Keratinocyte (primary cell): ENCODE measurements at regions not wholly inside any gene's neighbourhood (a gene's known extent, or its start where the extent isn't known, plus 50 kb on each side); places are given as distances from the start of the nearest gene placed in this dataset.

Experiments used
- DNase-seq: peaks from one replicate; pipeline ENCODE4 v3.0.0-alpha.2; 2011; ENCODE audit warnings: low read depth, missing footprints, low spot score
- FAIRE-seq: peaks from 2 replicates; lab custom pipeline; 2011; peaks lifted over from hg19 to GRCh38; lab: Jason Lieb, UNC
- H2AFZ ChIP-seq: 2 replicates; pipeline ENCODE4 v1.6.0; 2012; ENCODE audit warnings: low read length, control low read depth, inconsistent platforms; ENCODE audit not compliant: control insufficient read depth
- H3K27ac ChIP-seq: 2 replicates; pipeline ENCODE4 v1.5.1; 2011; ENCODE audit warnings: low read length; ENCODE audit not compliant: control insufficient read depth, insufficient read depth
- H3K27me3 ChIP-seq: 3 replicates; pipeline ENCODE4 v1.6.0; 2011; ENCODE audit warnings: low read length; ENCODE audit not compliant: control insufficient read depth, insufficient read depth; ENCODE audit errors: extremely low read depth
- H3K36me3 ChIP-seq, 2 experiments: 2 replicates in 1 of 2; 3 replicates in 1 of 2; pipeline ENCODE4 v1.5.1; 2011; ENCODE audit warnings: low read length in 2 of 2, mild to moderate bottlenecking in 1 of 2; ENCODE audit not compliant: control insufficient read depth in 2 of 2, insufficient read depth in 2 of 2; ENCODE audit errors: extremely low read depth in 1 of 2
- H3K4me1 ChIP-seq: 3 replicates; pipeline ENCODE4 v1.5.1; 2011; ENCODE audit warnings: low read length; ENCODE audit not compliant: control insufficient read depth, insufficient read depth; ENCODE audit errors: extremely low read depth
- H3K4me2 ChIP-seq: 3 replicates; pipeline ENCODE4 v1.6.0; 2011; ENCODE audit warnings: low read depth, low read length; ENCODE audit not compliant: control insufficient read depth, insufficient read depth; ENCODE audit errors: extremely low read depth
- H3K4me3 ChIP-seq, 3 experiments: fragments of 200-600 bp in 1 of 3; sonication (generic) in 1 of 3; 2 replicates in 2 of 3; 3 replicates in 1 of 3; pipeline ENCODE4 v1.5.1; 2011 to 2016; ENCODE audit warnings: low read length in 3 of 3, mild to moderate bottlenecking in 3 of 3, control low read depth in 2 of 3, inconsistent platforms in 1 of 3, low read depth in 1 of 3, mixed read lengths in 1 of 3, mixed run types in 1 of 3, moderate library complexity in 1 of 3; ENCODE audit not compliant: control insufficient read depth in 2 of 3, insufficient read depth in 2 of 3; ENCODE audit errors: extremely low read depth in 1 of 3
- H3K79me2 ChIP-seq: 2 replicates; pipeline ENCODE4 v1.6.0; 2012; ENCODE audit warnings: low read length; ENCODE audit not compliant: control insufficient read depth, insufficient read depth
- H3K9ac ChIP-seq: 3 replicates; pipeline ENCODE4 v1.6.0; 2011; ENCODE audit warnings: low read length; ENCODE audit not compliant: control insufficient read depth, insufficient read depth; ENCODE audit errors: extremely low read depth
- H3K9me1 ChIP-seq: 3 replicates; pipeline ENCODE4 v1.6.0; 2011; ENCODE audit warnings: low read length; ENCODE audit not compliant: control insufficient read depth, insufficient read depth; ENCODE audit errors: extremely low read depth
- H3K9me3 ChIP-seq: 2 replicates; pipeline ENCODE4 v1.5.1; 2012; ENCODE audit warnings: low read depth, low read length; ENCODE audit not compliant: control insufficient read depth
- H4K20me1 ChIP-seq: 3 replicates; pipeline ENCODE4 v1.6.0; 2011; ENCODE audit warnings: low read length; ENCODE audit not compliant: control insufficient read depth, insufficient read depth; ENCODE audit errors: extremely low read depth
- EZH2 ChIP-seq: IDR thresholded peaks from one replicate; pipeline ENCODE4 v1.6.1; 2012; ENCODE audit warnings: inconsistent platforms, mild to moderate bottlenecking, low read length, moderate library complexity
- dilution Hi-C: fragments of 300-500 bp; cut with MboI; formaldehyde crosslinking; loops from one replicate; pipeline ENCODE4 v1.7.0; 2020; ENCODE audit warnings: low sequenced_read_pairs; ENCODE audit not compliant: extremely low pct_ligation_motif_present
- TF ChIP-seq, protein P1 (sequence below), 3 experiments: IDR thresholded peaks in 1 of 3; conservative IDR thresholded peaks in 1 of 3; optimal IDR thresholded peaks in 1 of 3; 2 replicates in 2 of 3; 3 replicates in 1 of 3; pipeline versions ENCODE3 to v1.5.1; 2011; ENCODE audit warnings: low read length in 3 of 3, mild to moderate bottlenecking in 3 of 3, moderate library complexity in 2 of 3, control low read depth in 1 of 3, inconsistent platforms in 1 of 3; ENCODE audit not compliant: insufficient read depth in 2 of 3; ENCODE audit errors: extremely low read depth in 1 of 3

GRCh38 chr6:6405997-6406714, 85.7 kb upstream of the F13A1 start:
- no peaks in the 10 kb centered on the region for H3K27me3 ChIP-seq
- no peaks in the 10 kb centered on the region for H3K9me3 ChIP-seq
- H3K79me2 ChIP-seq: no peaks in the 10 kb centered on the region
- DNase-seq (no peak), FAIRE-seq (no peak)
- no peaks in the 10 kb centered on the region for H3K36me3 ChIP-seq
- no peaks in the 10 kb centered on the region for H3K9me1 ChIP-seq
- no peaks in the 10 kb centered on the region for H3K4me1 ChIP-seq
- H2AFZ ChIP-seq: no peak overlapping the region
- no peak overlapping the region for H3K27ac ChIP-seq
- TF ChIP-seq, protein P1, sequence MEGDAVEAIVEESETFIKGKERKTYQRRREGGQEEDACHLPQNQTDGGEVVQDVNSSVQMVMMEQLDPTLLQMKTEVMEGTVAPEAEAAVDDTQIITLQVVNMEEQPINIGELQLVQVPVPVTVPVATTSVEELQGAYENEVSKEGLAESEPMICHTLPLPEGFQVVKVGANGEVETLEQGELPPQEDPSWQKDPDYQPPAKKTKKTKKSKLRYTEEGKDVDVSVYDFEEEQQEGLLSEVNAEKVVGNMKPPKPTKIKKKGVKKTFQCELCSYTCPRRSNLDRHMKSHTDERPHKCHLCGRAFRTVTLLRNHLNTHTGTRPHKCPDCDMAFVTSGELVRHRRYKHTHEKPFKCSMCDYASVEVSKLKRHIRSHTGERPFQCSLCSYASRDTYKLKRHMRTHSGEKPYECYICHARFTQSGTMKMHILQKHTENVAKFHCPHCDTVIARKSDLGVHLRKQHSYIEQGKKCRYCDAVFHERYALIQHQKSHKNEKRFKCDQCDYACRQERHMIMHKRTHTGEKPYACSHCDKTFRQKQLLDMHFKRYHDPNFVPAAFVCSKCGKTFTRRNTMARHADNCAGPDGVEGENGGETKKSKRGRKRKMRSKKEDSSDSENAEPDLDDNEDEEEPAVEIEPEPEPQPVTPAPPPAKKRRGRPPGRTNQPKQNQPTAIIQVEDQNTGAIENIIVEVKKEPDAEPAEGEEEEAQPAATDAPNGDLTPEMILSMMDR (optimal IDR thresholded peaks at IDR 0.05 in 1 of 3, IDR thresholded peaks at IDR 0.05 in 1 of 3, conservative IDR thresholded peaks at IDR 0.05 in 1 of 3; ENCODE audit: extremely low read depth in 1 of 3, insufficient read depth in 2 of 3, low read length in 3 of 3): no peak
- TF ChIP-seq EZH2: no peak
- no peak overlapping the region for H3K4me2 ChIP-seq
- H4K20me1 ChIP-seq: no peaks in the 10 kb centered on the region
- H3K9ac ChIP-seq: no peak overlapping the region
- no peak overlapping the region for H3K4me3 ChIP-seq
- dilution Hi-C loops: no loop called here

- no peaks in the 10 kb centered on the region for H3K9me1 ChIP-seq
- H3K4me3 ChIP-seq: no peak overlapping the region
- no peaks in the 10 kb centered on the region for H3K9me3 ChIP-seq
- no peak overlapping the region for H3K4me2 ChIP-seq
- no peaks in the 10 kb centered on the region for H3K36me3 ChIP-seq
- no peaks in the 10 kb centered on the region for H4K20me1 ChIP-seq
- dilution Hi-C loops: no loop called here
- H3K27me3 ChIP-seq: no peaks in the 10 kb centered on the region
- no peak overlapping the region for H2AFZ ChIP-seq
- H3K9ac ChIP-seq: no peak overlapping the region
- DNase-seq: no peak
- H3K27ac ChIP-seq: no peak overlapping the region
- FAIRE-seq: no peak
- no peaks in the 10 kb centered on the region for H3K4me1 ChIP-seq
- no peak for TF ChIP-seq EZH2
- TF ChIP-seq, protein P1 (optimal IDR thresholded peaks at IDR 0.05 in 1 of 3, IDR thresholded peaks at IDR 0.05 in 1 of 3, conservative IDR thresholded peaks at IDR 0.05 in 1 of 3; ENCODE audit: extremely low read depth in 1 of 3, insufficient read depth in 2 of 3, low read length in 3 of 3): no peak
- H3K79me2 ChIP-seq: no peaks in the 10 kb centered on the region
Measured at GRCh38 chr6:6406715-6407070, 86.2 kb upstream of the F13A1 start.
